ENCODE measurements at regions not wholly inside any gene's neighbourhood (a gene's known extent, or its start where the extent isn't known, plus 50 kb on each side); places are given as distances from the start of the nearest gene placed in this dataset.

DNA sequence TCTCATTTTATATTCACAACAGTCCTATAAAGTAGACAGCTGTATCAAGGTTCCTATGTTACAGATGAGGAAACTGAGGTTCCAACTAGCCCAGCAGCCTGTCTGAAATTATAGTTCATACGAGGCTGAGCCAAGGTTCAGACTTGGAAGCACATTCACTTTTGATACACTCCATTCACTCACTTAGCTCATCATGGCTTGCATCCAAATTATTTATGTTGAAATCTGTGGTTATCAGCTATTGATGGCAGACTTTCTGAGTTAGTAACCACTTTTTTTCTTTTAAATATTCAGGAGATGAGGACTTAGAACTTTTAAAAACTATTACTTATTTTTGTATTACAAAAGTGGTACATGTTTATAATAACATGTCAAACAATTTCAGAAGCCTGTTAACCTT is 188.2 kb downstream of the MTX2 start:
- Histone ChIP-seq H3K4me3 (no peak overlapping the region), H3K4me1 (no peaks in the 10 kb centered on the region), H3K4me2 (no peak overlapping the region), H3K9me3 (no peaks in the 10 kb centered on the region), H3K27ac (no peak overlapping the region)
- no peak for FAIRE-seq
- WGBS (ENCODE audit: missing lambda C conversion rate) = 30% methylated on average over 1 of the region's 1 CpG
- no peak for ATAC-seq
- POLR2A ChIA-PET = no interaction called here
- CTCF ChIA-PET = interaction anchor here (0.7 to 9.6 kb wide), 4 partner anchors 15 to 317 kb away, joined by 3 to 181 read pairs (median 3); no protein-coding TSS in a partner anchor
- TF ChIP-seq JUN (IDR thresholded peaks at IDR 0.05) (no peak), FOXS1 (CRISPR knock-in tag; IDR thresholded peaks at IDR 0.05) (no peak)
- DNase-seq (ENCODE audit: low read depth in 1 of 2, low spot score in 1 of 2) = no peak

DNA sequence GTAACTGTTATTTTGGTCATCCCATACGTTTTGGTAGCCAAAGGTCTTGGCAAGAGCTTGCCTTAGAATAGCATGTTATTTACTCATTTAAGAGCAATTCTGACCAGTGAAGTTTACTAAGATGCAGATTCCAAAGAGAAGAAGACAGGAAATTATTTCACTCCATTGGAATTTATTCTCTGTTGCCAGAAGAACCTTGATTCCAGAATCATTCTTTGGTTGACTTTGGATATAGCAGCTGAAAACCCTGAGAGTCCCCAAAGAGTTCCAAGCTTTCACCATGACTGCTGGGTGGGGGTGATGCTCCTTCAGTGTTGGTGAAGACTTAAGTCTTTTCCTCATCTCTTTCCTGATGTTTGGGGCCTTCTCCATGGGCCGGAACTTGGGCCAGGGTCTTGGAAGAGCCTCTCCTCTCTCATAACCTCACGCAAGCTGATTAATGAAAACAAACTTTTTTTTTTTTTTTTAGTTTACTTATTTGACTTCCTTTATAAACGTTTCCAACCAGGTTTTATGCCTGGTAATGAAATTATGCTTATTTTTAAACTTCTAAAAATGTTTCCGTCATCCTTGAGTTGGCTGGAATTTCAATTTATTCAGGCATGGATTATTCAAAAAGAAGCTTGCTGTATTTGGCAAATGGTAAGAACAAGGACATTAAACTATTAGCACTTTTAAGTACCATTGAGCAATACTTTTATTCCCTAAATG is 192.0 kb downstream of the MTX2 start:
- H3K4me2 ChIP-seq = no peak overlapping the region
- FAIRE-seq = no peak
- TF ChIP-seq HMGXB4 (CRISPR knock-in tag; IDR thresholded peaks at IDR 0.05; ENCODE audit: borderline replicate concordance) = no peak
- TF ChIP-seq EP300 (IDR thresholded peaks at IDR 0.05) = no peak
- TF ChIP-seq EHMT2 (IDR thresholded peaks at IDR 0.05; ENCODE audit: low read depth) = no peak
- TF ChIP-seq ESRRA (IDR thresholded peaks at IDR 0.05; ENCODE audit: borderline replicate concordance, low read length) = no peak
- no peak for TF ChIP-seq BHLHE40 (IDR thresholded peaks at IDR 0.05; ENCODE audit: low read depth, low read length)
- TF ChIP-seq POLR2A (IDR thresholded peaks at IDR 0.05; ENCODE audit: low read length) = no peak
- no peak for TF ChIP-seq RCOR1 (IDR thresholded peaks at IDR 0.05; ENCODE audit: low read depth, low read length)
- TF ChIP-seq CEBPB (IDR thresholded peaks at IDR 0.05) = no peak
- no peak for TF ChIP-seq EHF (CRISPR knock-in tag; IDR thresholded peaks at IDR 0.05)
- CTCF ChIA-PET = interaction anchor here (0.9 to 3.8 kb wide), 5 partner anchors 93 to 350 kb away, joined by 3 to 24 read pairs (median 6); no protein-coding TSS in a partner anchor
- no peak overlapping the region for H3K27ac ChIP-seq
- no peaks in the 10 kb centered on the region for H3K9me3 ChIP-seq
- no peak overlapping the region for H3K4me3 ChIP-seq
- 55% methylated on average over 5 of the region's 5 CpGs for WGBS (ENCODE audit: missing lambda C conversion rate)
- no peak for ATAC-seq
- DNase-seq (ENCODE audit: low read depth in 1 of 2, low spot score in 1 of 2) = no peak
- POLR2A ChIA-PET = no interaction called here
- no peaks in the 10 kb centered on the region for H3K4me1 ChIP-seq

DNA sequence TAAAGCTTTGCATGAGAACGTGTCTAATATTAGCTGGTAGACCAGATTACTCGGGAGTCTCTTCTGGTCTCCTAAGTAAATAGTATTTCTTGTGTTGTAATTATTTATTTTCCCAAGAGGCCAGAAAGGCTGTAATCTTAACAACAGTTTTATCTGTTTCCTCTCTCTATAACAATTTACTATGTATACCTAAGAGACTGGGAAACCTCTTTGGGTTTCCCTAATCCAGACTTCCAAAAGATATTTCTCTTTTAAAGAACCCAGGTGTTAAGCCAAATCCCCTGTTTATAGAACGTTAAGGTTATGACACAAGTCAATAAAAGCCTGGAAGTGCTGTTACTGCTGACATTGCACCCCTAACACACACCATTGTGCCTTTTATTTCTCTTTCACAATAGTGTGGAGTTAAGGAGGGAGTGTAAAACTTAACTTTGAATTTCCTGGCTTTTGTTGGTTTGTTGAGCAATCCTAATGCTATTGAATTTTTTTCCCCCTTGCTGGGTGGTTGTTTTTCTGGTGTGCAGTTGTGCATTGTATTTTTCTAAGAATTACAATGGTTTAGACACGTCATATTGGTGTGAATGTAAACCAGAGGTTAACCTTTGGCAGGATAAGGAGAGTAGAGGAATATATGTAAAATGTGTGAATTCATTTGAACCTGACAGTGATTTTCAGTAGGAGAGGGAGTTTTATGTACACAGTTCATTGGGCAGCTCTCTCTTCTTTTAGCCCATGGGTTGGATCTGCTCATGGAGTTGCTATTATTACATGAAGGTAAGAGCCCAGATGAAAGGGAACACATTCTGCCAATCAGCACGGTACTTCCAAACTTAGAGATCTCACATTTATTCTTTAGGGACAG is 192.8 kb downstream of the MTX2 start:
- ATAC-seq (no peak), DNase-seq (ENCODE audit: low read depth in 1 of 2, low spot score in 1 of 2) (no peak), FAIRE-seq (no peak)
- H3K27ac ChIP-seq = no peak overlapping the region
- no peaks in the 10 kb centered on the region for H3K4me1 ChIP-seq
- no peaks in the 10 kb centered on the region for H3K9me3 ChIP-seq
- CTCF ChIA-PET = interaction anchor here (0.9 to 3.8 kb wide), 4 partner anchors 93 to 335 kb away, joined by 3 to 24 read pairs (median 6); no protein-coding TSS in a partner anchor
- H3K4me2 ChIP-seq = no peak overlapping the region
- POLR2A ChIA-PET = interaction anchor here (0.5 kb wide), 1 partner anchor 177 kb away, joined by 5 read pairs; no protein-coding TSS in a partner anchor
- WGBS (ENCODE audit: missing lambda C conversion rate) = 24% methylated on average over 5 of the region's 5 CpGs
- no peak overlapping the region for H3K4me3 ChIP-seq
- TF ChIP-seq FOXS1 (CRISPR knock-in tag; IDR thresholded peaks at IDR 0.05) (no peak), CHD4 (IDR thresholded peaks at IDR 0.05; ENCODE audit: borderline replicate concordance) (no peak), CHD2 (IDR thresholded peaks at IDR 0.05; ENCODE audit: low read length, partially characterized antibody) (no peak)

GRCh38 chr2:176463546-176463945 is 194.3 kb downstream of the MTX2 start:
- CTCF ChIA-PET = interaction anchor here (2.6 to 3.7 kb wide), 2 partner anchors 9 to 189 kb away, joined by 7 to 12 read pairs; no protein-coding TSS in a partner anchor
- FAIRE-seq = no peak

More at GRCh38 chr2:176463546-176463945, 194.3 kb downstream of the MTX2 start:
- DNase-seq (ENCODE audit: low read depth in 1 of 2, low spot score in 1 of 2) (no peak), ATAC-seq (no peak)
- Histone ChIP-seq H3K4me1 (no peaks in the 10 kb centered on the region), H3K9me3 (no peaks in the 10 kb centered on the region), H3K4me2 (no peak overlapping the region), H3K27ac (no peak overlapping the region), H3K4me3 (no peak overlapping the region)
- POLR2A ChIA-PET = no interaction called here
- WGBS (ENCODE audit: missing lambda C conversion rate) = 84% methylated on average over 3 of the region's 3 CpGs
- no peak for TF ChIP-seq PHF8 (IDR thresholded peaks at IDR 0.05; ENCODE audit: borderline replicate concordance, low read depth)
- no peak for TF ChIP-seq BHLHE40 (IDR thresholded peaks at IDR 0.05; ENCODE audit: low read depth, low read length)
- no peak for TF ChIP-seq HEYL (CRISPR knock-in tag; IDR thresholded peaks at IDR 0.05)

Data from A549 (cell line).